Panc1 (cell line): ENCODE measurements at regions not wholly inside any gene's neighbourhood (a gene's known extent, or its start where the extent isn't known, plus 50 kb on each side); places are given as distances from the start of the nearest gene placed in this dataset.

ENCODE experiments used
- ATAC-seq: fragments of 200-7000 bp; cut with Tn5 transposase; 2 replicates; pipeline ENCODE4 v1.9.1; 2020; ENCODE audit warnings: mild to moderate bottlenecking, moderate library complexity
- BruUV-seq: library from RNA; stranded (reverse); fragments of 400-500 nt; replicated peaks from 2 replicates; lab custom pipeline; 2021; lab: Mats Ljungman, UMichigan
- CTCF ChIA-PET: fragments of 300-600 bp; sonication (Branson Sonifier 250); formaldehyde crosslinking; loops from one replicate; lab custom pipeline; 2022; ENCODE audit warnings: antibody characterized with exemption; lab: Charles Lee
- POLR2A ChIA-PET: fragments of 300-600 bp; sonication (Branson Sonifier 250); formaldehyde crosslinking; loops from one replicate; lab custom pipeline; 2022; ENCODE audit warnings: antibody characterized with exemption; lab: Charles Lee
- DNase-seq: peaks from one replicate; pipeline ENCODE4 v3.0.0-alpha.2; 2010; ENCODE audit warnings: low read depth, low spot score
- H3K27ac ChIP-seq: 2 replicates; pipeline ENCODE4 v1.5.1; 2011; ENCODE audit warnings: mild to moderate bottlenecking, low read length, inconsistent platforms
- H3K27me3 ChIP-seq: fragments of 200-500 bp; sonication (Bioruptor generic); 2 replicates; pipeline ENCODE4 v1.6.0; 2014; ENCODE audit warnings: low read length, inconsistent platforms; ENCODE audit not compliant: control insufficient read depth, insufficient read depth
- H3K36me3 ChIP-seq: fragments of 200-500 bp; sonication (Bioruptor generic); 2 replicates; pipeline ENCODE4 v1.5.1; 2014; ENCODE audit warnings: inconsistent platforms, mild to moderate bottlenecking, low read length, moderate library complexity; ENCODE audit not compliant: control insufficient read depth, insufficient read depth
- H3K4me1 ChIP-seq: 2 replicates; pipeline ENCODE4 v1.5.1; 2011; ENCODE audit warnings: inconsistent platforms, mild to moderate bottlenecking, low read length, moderate library complexity; ENCODE audit not compliant: control insufficient read depth, insufficient read depth
- H3K4me3 ChIP-seq, 2 experiments: 2 replicates each; pipeline ENCODE4 v1.5.1; 2011 to 2012; ENCODE audit warnings: low read depth in 2 of 2, low read length in 2 of 2, mild to moderate bottlenecking in 2 of 2, inconsistent platforms in 1 of 2, moderate library complexity in 1 of 2
- H3K9me3 ChIP-seq: fragments of 200-500 bp; sonication (Bioruptor generic); 2 replicates; pipeline ENCODE4 v1.5.1; 2014; ENCODE audit warnings: low read depth, mild to moderate bottlenecking, inconsistent platforms, low read length, moderate library complexity; ENCODE audit not compliant: control insufficient read depth, insufficient read depth
- CTCF ChIP-seq: fragments of 450-650 bp; IDR thresholded peaks from 2 replicates; pipeline ENCODE4 v1.5.1; 2017; ENCODE audit warnings: mild to moderate bottlenecking
- POLR2AphosphoS5 ChIP-seq: IDR thresholded peaks from 2 replicates; pipeline ENCODE4 v1.6.1; 2012; ENCODE audit warnings: mild to moderate bottlenecking, low read depth, low read length, moderate library complexity
- REST ChIP-seq, 2 experiments: IDR thresholded peaks; 2 replicates each; pipeline ENCODE4 v1.6.1; 2011 to 2012; ENCODE audit warnings: low read depth in 2 of 2, control low read depth in 1 of 2, low read length in 1 of 2, mild to moderate bottlenecking in 1 of 2, moderate library complexity in 1 of 2; ENCODE audit not compliant: insufficient read depth in 1 of 2
- SIN3A ChIP-seq: IDR thresholded peaks from 2 replicates; pipeline ENCODE4 v1.6.1; 2012; ENCODE audit warnings: low read depth, mild to moderate bottlenecking, low read length, moderate library complexity, borderline replicate concordance; ENCODE audit not compliant: insufficient read depth
- TCF7L2 ChIP-seq: IDR thresholded peaks from 2 replicates; pipeline ENCODE4 v1.6.1; 2011; ENCODE audit warnings: mild to moderate bottlenecking, low read depth, low read length, inconsistent platforms
- in situ Hi-C: cut with HindIII; loops from 2 replicates; pipeline ENCODE4 v1.10.0; 2016; ENCODE audit warnings: low sequenced_read_pairs, low pct_unique_long_range_greater_than_20kb
- intact Hi-C: fragments of 100-400 bp; cut with micrococcal nuclease; formaldehyde crosslinking; loops from one replicate; pipeline ENCODE4 v1.10.0; 2022; ENCODE audit not compliant: unreplicated experiment

GRCh38 chr9:108479989-108480652 lies 375.7 kb downstream of the ACTL7B start:
- intact Hi-C loops (no loop called here), in situ Hi-C loops (no loop called here)
- ATAC-seq (no peak), DNase-seq (no peak)
- Histone ChIP-seq H3K27ac (no peak overlapping the region), H3K4me1 (no peaks in the 10 kb centered on the region; the same call in 1 of the 2 replicates), H3K36me3 (no peaks in the 10 kb centered on the region), H3K9me3 (no peaks in the 10 kb centered on the region), H3K27me3 (no peaks in the 10 kb centered on the region), H3K4me3 (no peak overlapping the region)
- BruUV-seq, result no TSS peak
- TF ChIP-seq REST (IDR thresholded peaks at IDR 0.05; ENCODE audit: insufficient read depth in 1 of 2, low read depth in 2 of 2, low read length in 1 of 2) (no peak), SIN3A (no peak), TCF7L2 (no peak), CTCF (no peak), POLR2AphosphoS5 (no peak)
- POLR2A ChIA-PET, result no interaction called here
- CTCF ChIA-PET, result no interaction called here

GRCh38 chr9:108478431-108479332 lies 377.1 kb downstream of the ACTL7B start:
- intact Hi-C loops, result no loop called here
- ATAC-seq (peak; percentile 77), DNase-seq (no peak)
- Histone ChIP-seq H3K36me3 (no peaks in the 10 kb centered on the region), H3K9me3 (no peaks in the 10 kb centered on the region), H3K4me1 (no peaks in the 10 kb centered on the region; the same call in none of the 2 replicates), H3K27ac (no peak overlapping the region), H3K4me3 (no peak overlapping the region), H3K27me3 (no peaks in the 10 kb centered on the region)
- BruUV-seq, result no TSS peak
- ChIA-PET CTCF (no interaction called here), POLR2A (no interaction called here)
- TF ChIP-seq SIN3A (no peak), POLR2AphosphoS5 (no peak), REST (IDR thresholded peaks at IDR 0.05; ENCODE audit: insufficient read depth in 1 of 2, low read depth in 2 of 2, low read length in 1 of 2) (no peak), CTCF (no peak), TCF7L2 (no peak)
- in situ Hi-C loops, result no loop called here
